Cardiac muscle cell (in vitro differentiated cells and primary cell): ENCODE measurements at regions not wholly inside any gene's neighbourhood (a gene's known extent, or its start where the extent isn't known, plus 50 kb on each side); places are given as distances from the start of the nearest gene placed in this dataset.
"Not testable (repeated sequence)": the region's sequence is repeated elsewhere in the genome, so short reads cannot be mapped to it uniquely, and the experiment has no call there.

ENCODE experiments used
- DNase-seq, 2 donors: peaks; one replicate each; pipeline versions ENCODE4 v3.0.0 to v3.0.0-alpha.2; 2010 to 2017; ENCODE audit warnings: low read depth in 1 of 2, low spot score in 1 of 2
- H3K27ac ChIP-seq: fragments of 200-600 bp; sonication (generic); 2 replicates; pipeline ENCODE4 v1.5.1; 2016
- H3K27me3 ChIP-seq: fragments of 200-600 bp; sonication (generic); 2 replicates; pipeline ENCODE4 v1.6.0; 2016; ENCODE audit warnings: control low read depth
- H3K36me3 ChIP-seq: fragments of 200-600 bp; sonication (generic); 2 replicates; pipeline ENCODE4 v1.5.1; 2016; ENCODE audit warnings: control low read depth
- H3K4me1 ChIP-seq: fragments of 200-600 bp; sonication (generic); 2 replicates; pipeline ENCODE4 v1.8.1; 2017; ENCODE audit warnings: low read depth, mild to moderate bottlenecking, mixed run types
- H3K4me3 ChIP-seq: fragments of 200-600 bp; sonication (generic); 2 replicates; pipeline ENCODE4 v1.5.1; 2016; ENCODE audit warnings: mild to moderate bottlenecking
- H3K9me3 ChIP-seq: fragments of 200-600 bp; sonication (generic); 2 replicates; pipeline ENCODE4 v1.5.1; 2017; ENCODE audit warnings: low read depth, mild to moderate bottlenecking, control low read depth
- TF ChIP-seq, protein P1 (sequence below): IDR thresholded peaks from 2 replicates; pipeline ENCODE4 v1.5.1; 2012; ENCODE audit warnings: low read depth, mild to moderate bottlenecking, low read length

DNA sequence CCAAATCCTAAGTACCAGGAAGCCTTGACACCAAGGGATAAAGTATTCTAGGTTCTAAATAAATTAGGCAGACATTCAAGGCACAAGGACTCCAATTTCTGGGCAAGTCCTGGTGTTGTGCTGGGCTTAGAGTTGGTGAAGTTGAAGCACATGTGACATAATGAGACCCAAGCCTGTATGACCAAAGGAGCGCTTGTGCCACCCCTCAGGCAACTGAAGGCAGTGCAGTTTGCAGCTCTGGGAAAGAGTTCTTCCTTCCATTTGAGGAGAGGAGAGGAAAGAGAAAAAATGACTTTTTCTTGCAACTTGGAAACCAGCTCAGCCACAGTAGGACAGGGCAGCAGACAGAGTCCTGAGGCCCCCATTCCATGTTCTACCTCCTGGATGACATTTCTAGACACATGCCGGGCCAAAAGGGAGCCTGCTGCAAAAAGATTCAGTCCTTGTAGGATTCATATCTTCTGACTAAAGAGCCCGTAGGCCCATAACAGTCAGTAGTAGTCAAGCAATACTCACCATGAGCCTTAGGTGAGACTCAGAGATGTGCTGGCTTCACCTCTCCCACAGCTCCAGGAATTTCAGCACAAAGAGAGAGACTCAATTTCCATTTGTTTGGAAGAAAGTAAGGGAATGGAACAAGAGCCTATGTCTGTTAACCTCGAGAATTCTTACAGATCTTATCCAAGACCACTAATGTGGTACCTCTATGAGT is 588.8 kb upstream of the BCHE start:
- H3K27ac ChIP-seq, result no peak overlapping the region
- no peaks in the 10 kb centered on the region for H3K4me1 ChIP-seq
- no peak overlapping the region for H3K4me3 ChIP-seq
- no peaks in the 10 kb centered on the region for H3K9me3 ChIP-seq
- no peaks in the 10 kb centered on the region for H3K36me3 ChIP-seq
- peak in 1 of 2 donors; percentile 43 for DNase-seq
- TF ChIP-seq, protein P1, sequence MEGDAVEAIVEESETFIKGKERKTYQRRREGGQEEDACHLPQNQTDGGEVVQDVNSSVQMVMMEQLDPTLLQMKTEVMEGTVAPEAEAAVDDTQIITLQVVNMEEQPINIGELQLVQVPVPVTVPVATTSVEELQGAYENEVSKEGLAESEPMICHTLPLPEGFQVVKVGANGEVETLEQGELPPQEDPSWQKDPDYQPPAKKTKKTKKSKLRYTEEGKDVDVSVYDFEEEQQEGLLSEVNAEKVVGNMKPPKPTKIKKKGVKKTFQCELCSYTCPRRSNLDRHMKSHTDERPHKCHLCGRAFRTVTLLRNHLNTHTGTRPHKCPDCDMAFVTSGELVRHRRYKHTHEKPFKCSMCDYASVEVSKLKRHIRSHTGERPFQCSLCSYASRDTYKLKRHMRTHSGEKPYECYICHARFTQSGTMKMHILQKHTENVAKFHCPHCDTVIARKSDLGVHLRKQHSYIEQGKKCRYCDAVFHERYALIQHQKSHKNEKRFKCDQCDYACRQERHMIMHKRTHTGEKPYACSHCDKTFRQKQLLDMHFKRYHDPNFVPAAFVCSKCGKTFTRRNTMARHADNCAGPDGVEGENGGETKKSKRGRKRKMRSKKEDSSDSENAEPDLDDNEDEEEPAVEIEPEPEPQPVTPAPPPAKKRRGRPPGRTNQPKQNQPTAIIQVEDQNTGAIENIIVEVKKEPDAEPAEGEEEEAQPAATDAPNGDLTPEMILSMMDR, result no peak
- H3K27me3 ChIP-seq, result no peaks in the 10 kb centered on the region

DNA sequence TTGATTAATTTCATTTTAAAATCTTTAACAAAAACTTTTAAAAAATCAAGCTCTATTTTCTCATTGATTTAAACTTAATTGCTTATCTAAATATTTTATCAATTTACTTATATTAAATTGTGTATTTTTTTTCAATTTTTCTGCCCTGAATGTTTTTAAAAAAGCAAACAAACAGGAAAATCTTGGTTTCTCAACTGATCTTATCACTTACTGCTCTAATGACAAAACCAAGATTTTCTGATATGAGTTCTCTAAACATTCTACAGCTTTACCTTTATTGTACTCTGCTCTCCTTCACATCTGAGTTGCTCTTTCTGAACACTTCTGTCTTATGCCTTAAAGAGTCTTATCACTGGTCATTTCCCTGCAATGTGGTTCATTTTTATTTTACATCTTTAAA is 587.8 kb upstream of the BCHE start:
- H3K36me3 ChIP-seq, result no peaks in the 10 kb centered on the region
- H3K4me3 ChIP-seq, result no peak overlapping the region
- DNase-seq, result no peak
- no peaks in the 10 kb centered on the region for H3K4me1 ChIP-seq
- no peaks in the 10 kb centered on the region for H3K27me3 ChIP-seq
- TF ChIP-seq, protein P1, result no peak
- H3K27ac ChIP-seq, result no peak overlapping the region
- H3K9me3 ChIP-seq, result no peaks in the 10 kb centered on the region

- not testable (repeated sequence) for H3K27me3 ChIP-seq, H3K4me3 ChIP-seq, H3K4me1 ChIP-seq, H3K9me3 ChIP-seq, H3K27ac ChIP-seq, H3K36me3 ChIP-seq, DNase-seq
Observed at GRCh38 chr3:166423824-166424513, 586.7 kb upstream of the BCHE start.

GRCh38 chr3:166422556-166422955 is 585.3 kb upstream of the BCHE start:
- Histone ChIP-seq H3K36me3 (no peaks in the 10 kb centered on the region), H3K27ac (no peak overlapping the region), H3K4me3 (no peak overlapping the region), H3K4me1 (no peaks in the 10 kb centered on the region), H3K9me3 (no peaks in the 10 kb centered on the region), H3K27me3 (no peaks in the 10 kb centered on the region)
- TF ChIP-seq, protein P1, result no peak
- no peak for DNase-seq

DNA sequence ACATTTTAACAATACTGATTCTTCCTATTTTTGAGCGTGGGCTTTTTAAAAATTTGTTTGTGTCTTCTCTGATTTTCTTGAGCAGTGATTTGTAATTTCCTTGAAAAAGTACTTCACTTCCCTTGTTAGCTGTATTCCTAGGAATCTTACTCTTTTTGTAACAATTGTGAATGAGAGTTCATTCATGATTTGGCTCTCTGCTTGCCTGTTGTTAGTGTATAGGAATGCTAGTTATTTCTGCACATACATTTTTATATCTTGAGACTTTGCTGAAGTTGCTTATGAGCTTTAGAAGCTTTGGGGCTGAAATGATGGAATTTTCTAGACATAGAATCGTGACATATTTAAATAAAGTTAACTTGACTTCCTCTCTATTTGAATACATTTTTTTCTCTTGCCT is 582.8 kb upstream of the BCHE start:
- Histone ChIP-seq H3K27me3 (no peaks in the 10 kb centered on the region), H3K27ac (no peak overlapping the region), H3K4me3 (no peak overlapping the region), H3K9me3 (no peaks in the 10 kb centered on the region), H3K4me1 (no peaks in the 10 kb centered on the region), H3K36me3 (no peaks in the 10 kb centered on the region)
- no peak for DNase-seq
- TF ChIP-seq, protein P1, result no peak

DNA sequence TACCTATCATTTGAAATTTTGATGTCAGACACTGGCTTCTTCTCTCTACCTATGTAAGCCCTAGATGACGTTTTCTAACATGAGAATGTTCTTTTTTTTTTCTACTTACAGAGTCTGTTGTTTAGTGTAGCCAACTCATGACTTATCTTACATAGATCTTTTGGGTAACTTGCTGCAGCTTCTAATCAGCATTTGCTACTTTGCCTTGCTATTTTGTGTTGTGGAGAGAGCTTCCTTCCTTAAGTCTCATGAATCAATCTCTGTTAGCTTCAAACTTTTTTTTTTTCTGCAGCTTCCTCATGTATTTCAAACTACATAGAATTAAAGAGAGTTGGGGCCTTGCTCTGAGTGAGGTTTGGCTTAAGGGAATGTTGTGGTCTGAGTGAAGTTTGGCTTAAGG is 568.7 kb upstream of the BCHE start:
- TF ChIP-seq, protein P1, result no peak
- no peaks in the 10 kb centered on the region for H3K9me3 ChIP-seq
- H3K27me3 ChIP-seq, result no peaks in the 10 kb centered on the region
- H3K4me1 ChIP-seq, result no peaks in the 10 kb centered on the region
- no peaks in the 10 kb centered on the region for H3K36me3 ChIP-seq
- H3K27ac ChIP-seq, result no peak overlapping the region
- DNase-seq, result no peak
- no peak overlapping the region for H3K4me3 ChIP-seq
